AG04450 (cell line): ENCODE measurements at regions not wholly inside any gene's neighbourhood (a gene's known extent, or its start where the extent isn't known, plus 50 kb on each side); places are given as distances from the start of the nearest gene placed in this dataset.

Experiments used
- CTCF ChIA-PET: fragments of 300-600, 350-600 bp; formaldehyde crosslinking; extraction: SDS; loops from one replicate; lab custom pipeline; 2022; ENCODE audit warnings: antibody characterized with exemption, inconsistent platforms; lab: Charles Lee
- POLR2A ChIA-PET: fragments of 350-600 bp; formaldehyde crosslinking; extraction: SDS; loops from one replicate; lab custom pipeline; 2021; ENCODE audit warnings: antibody characterized with exemption, inconsistent platforms; lab: Yijun Ruan, JAX
- DNase-seq: peaks from one replicate; pipeline ENCODE4 v3.0.0-alpha.2; 2011; ENCODE audit warnings: low read depth, low spot score
- H3K27ac ChIP-seq: one replicate; pipeline ENCODE4 v1.5.1; 2012; ENCODE audit warnings: low read depth, low read length, control low read depth
- H3K27me3 ChIP-seq: one replicate; pipeline ENCODE4 v1.6.0; 2012; ENCODE audit warnings: low read length; ENCODE audit not compliant: control insufficient read depth, insufficient read depth
- H3K4me3 ChIP-seq: 2 replicates; pipeline ENCODE4 v1.5.1; 2011; ENCODE audit warnings: mild to moderate bottlenecking, low read depth, low read length, control low read depth
- H3K9me3 ChIP-seq: 2 replicates; pipeline ENCODE4 v1.5.1; 2012; ENCODE audit warnings: low read length; ENCODE audit not compliant: control insufficient read depth, insufficient read depth
- TF ChIP-seq, protein P1 (sequence below): IDR thresholded peaks from 2 replicates; pipeline ENCODE4 v1.5.1; 2011; ENCODE audit warnings: low read depth, low read length, control low read depth, inconsistent platforms

- TF ChIP-seq, protein P1, sequence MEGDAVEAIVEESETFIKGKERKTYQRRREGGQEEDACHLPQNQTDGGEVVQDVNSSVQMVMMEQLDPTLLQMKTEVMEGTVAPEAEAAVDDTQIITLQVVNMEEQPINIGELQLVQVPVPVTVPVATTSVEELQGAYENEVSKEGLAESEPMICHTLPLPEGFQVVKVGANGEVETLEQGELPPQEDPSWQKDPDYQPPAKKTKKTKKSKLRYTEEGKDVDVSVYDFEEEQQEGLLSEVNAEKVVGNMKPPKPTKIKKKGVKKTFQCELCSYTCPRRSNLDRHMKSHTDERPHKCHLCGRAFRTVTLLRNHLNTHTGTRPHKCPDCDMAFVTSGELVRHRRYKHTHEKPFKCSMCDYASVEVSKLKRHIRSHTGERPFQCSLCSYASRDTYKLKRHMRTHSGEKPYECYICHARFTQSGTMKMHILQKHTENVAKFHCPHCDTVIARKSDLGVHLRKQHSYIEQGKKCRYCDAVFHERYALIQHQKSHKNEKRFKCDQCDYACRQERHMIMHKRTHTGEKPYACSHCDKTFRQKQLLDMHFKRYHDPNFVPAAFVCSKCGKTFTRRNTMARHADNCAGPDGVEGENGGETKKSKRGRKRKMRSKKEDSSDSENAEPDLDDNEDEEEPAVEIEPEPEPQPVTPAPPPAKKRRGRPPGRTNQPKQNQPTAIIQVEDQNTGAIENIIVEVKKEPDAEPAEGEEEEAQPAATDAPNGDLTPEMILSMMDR, result no peak
- DNase-seq, result no peak
- no peak overlapping the region for H3K27ac ChIP-seq
- H3K4me3 ChIP-seq, result no peak overlapping the region
- H3K27me3 ChIP-seq, result no peaks in the 10 kb centered on the region
- ChIA-PET CTCF (no interaction called here), POLR2A (no interaction called here)
- peaks cover 7% of the 10 kb centered on the region; the same call in 1 of the 2 replicates for H3K9me3 ChIP-seq
These were observed 270.5 kb upstream of the CTNND2 start for GRCh38 chr5:12174734-12175133.

DNA sequence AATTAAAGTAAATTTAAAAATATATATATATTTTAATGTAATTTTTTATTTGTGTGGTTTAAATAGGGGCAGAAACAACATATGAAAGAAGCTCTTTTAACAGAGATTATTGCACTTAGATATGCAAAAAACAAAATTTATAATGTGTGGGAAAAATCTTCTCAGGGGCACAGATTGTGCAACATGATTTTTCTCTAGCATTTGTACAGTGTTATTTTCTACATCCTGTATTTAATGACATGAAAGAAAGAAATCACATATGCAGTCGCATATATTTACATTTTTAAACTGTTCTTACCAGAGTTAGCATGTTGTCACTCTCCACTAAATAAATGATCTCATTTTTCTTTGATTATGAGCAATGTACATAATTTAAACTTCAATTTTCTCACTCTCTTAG lies 265.3 kb upstream of the CTNND2 start:
- TF ChIP-seq, protein P1, result no peak
- Histone ChIP-seq H3K27me3 (no peaks in the 10 kb centered on the region), H3K4me3 (no peak overlapping the region), H3K27ac (no peak overlapping the region), H3K9me3 (peaks cover 12% of the 10 kb centered on the region)
- CTCF ChIA-PET, result no interaction called here
- POLR2A ChIA-PET, result no interaction called here
- no peak for DNase-seq

DNA sequence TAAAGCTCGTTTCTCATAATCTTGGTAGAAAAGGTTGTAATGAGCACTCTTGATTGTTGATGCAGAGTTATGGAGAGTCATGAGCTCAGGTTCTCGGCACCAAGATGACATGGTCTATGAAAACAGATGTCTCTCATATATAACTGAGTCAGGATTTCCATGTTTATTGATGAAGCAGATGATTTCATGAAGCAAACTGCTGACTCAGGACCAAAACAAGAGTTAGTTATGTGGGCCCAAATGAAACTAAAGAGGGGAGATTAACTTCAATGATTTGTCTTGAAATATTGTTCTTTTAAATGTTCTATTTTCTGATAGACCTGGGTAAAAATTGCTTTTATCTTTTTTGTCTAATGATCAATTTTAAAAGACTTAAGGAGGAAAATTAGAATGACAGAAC lies 258.6 kb upstream of the CTNND2 start:
- TF ChIP-seq, protein P1, result no peak
- no peak overlapping the region for H3K27ac ChIP-seq
- H3K9me3 ChIP-seq, result peaks cover 5% of the 10 kb centered on the region; the same call in 1 of the 2 replicates
- no peak for DNase-seq
- H3K27me3 ChIP-seq, result no peaks in the 10 kb centered on the region
- POLR2A ChIA-PET, result no interaction called here
- CTCF ChIA-PET, result no interaction called here
- no peak overlapping the region for H3K4me3 ChIP-seq

DNA sequence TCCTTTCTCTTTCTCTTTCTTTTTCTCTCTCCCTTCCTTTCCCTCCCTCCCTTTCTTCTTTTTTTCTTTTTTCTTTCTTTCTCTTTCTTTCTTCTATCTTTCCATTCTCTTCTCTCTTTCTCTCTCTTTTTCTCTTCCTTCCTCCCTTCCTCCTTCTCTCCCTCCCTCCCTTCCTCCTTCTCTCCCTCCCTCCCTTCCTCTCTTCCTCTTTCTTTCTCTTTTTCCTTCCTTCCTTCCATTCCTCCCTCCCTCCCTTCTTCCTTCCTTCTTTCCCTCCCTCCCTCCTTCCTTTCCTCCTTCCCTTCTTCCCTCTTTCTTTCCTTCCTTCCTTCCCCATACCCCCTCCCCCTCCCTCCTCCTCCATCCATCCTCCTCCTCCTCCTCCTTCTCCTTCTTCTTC lies 243.3 kb upstream of the CTNND2 start:
- no peak overlapping the region for H3K27ac ChIP-seq
- H3K9me3 ChIP-seq, result no peaks in the 10 kb centered on the region
- no peak for DNase-seq
- POLR2A ChIA-PET, result no interaction called here
- CTCF ChIA-PET, result no interaction called here
- no peaks in the 10 kb centered on the region for H3K27me3 ChIP-seq
- TF ChIP-seq, protein P1, result no peak
- H3K4me3 ChIP-seq, result no peak overlapping the region

- no peak for DNase-seq
- ChIA-PET POLR2A (interaction anchor here (0.6 kb wide), 1 partner anchor 233 kb away, joined by 3 read pairs; no protein-coding TSS in a partner anchor), CTCF (no interaction called here)
- H3K27me3 ChIP-seq, result no peaks in the 10 kb centered on the region
- peaks cover 3% of the 10 kb centered on the region; the same call in 1 of the 2 replicates for H3K9me3 ChIP-seq
- no peak overlapping the region for H3K4me3 ChIP-seq
- H3K27ac ChIP-seq, result no peak overlapping the region
- TF ChIP-seq, protein P1, result no peak
These were observed 237.2 kb upstream of the CTNND2 start for GRCh38 chr5:12141496-12141895.
